ENCODE measurements at regions not wholly inside any gene's neighbourhood (a gene's known extent, or its start where the extent isn't known, plus 50 kb on each side); places are given as distances from the start of the nearest gene placed in this dataset.

GRCh38 chr9:120158221-120158620 lies 421.7 kb downstream of the CDK5RAP2 start:
- no peak for TF ChIP-seq CTCF (IDR thresholded peaks at IDR 0.05; ENCODE audit: unreplicated experiment)
- intact Hi-C loops (cut with micrococcal nuclease): no loop called here
- DNase-seq (ENCODE audit: unreplicated experiment): no peak
- Mint-ChIP-seq H3K9me3 (ENCODE audit: unreplicated experiment) (no peaks in the 10 kb centered on the region), H3K27me3 (ENCODE audit: insufficient read depth, unreplicated experiment) (no peaks in the 10 kb centered on the region), H3K27ac (ENCODE audit: low read depth, unreplicated experiment) (no peak overlapping the region), H3K36me3 (ENCODE audit: insufficient read depth, unreplicated experiment) (no peaks in the 10 kb centered on the region), H3K4me1 (ENCODE audit: insufficient read depth, unreplicated experiment) (no peaks in the 10 kb centered on the region), H3K4me3 (ENCODE audit: unreplicated experiment) (no peak overlapping the region)
- ChIA-PET CTCF (interaction anchor here (0.6 to 0.8 kb wide), 2 partner anchors 45 to 179 kb away, joined by 3 read pairs; no protein-coding TSS in a partner anchor), POLR2A (no interaction called here)
- no TSS peak for BruUV-seq (replicated peaks)

GRCh38 chr9:120156376-120156775 lies 423.6 kb downstream of the CDK5RAP2 start:
- Mint-ChIP-seq H3K36me3 (ENCODE audit: insufficient read depth, unreplicated experiment) (no peaks in the 10 kb centered on the region), H3K9me3 (ENCODE audit: unreplicated experiment) (no peaks in the 10 kb centered on the region), H3K27ac (ENCODE audit: low read depth, unreplicated experiment) (no peak overlapping the region), H3K4me3 (ENCODE audit: unreplicated experiment) (no peak overlapping the region), H3K4me1 (ENCODE audit: insufficient read depth, unreplicated experiment) (no peaks in the 10 kb centered on the region), H3K27me3 (ENCODE audit: insufficient read depth, unreplicated experiment) (no peaks in the 10 kb centered on the region)
- no TSS peak for BruUV-seq (replicated peaks)
- TF ChIP-seq CTCF (IDR thresholded peaks at IDR 0.05; ENCODE audit: unreplicated experiment): no peak
- intact Hi-C loops (cut with micrococcal nuclease): no loop called here
- POLR2A ChIA-PET: no interaction called here
- CTCF ChIA-PET: no interaction called here
- DNase-seq (ENCODE audit: unreplicated experiment): no peak

GRCh38 chr9:120153258-120153657 lies 426.7 kb downstream of the CDK5RAP2 start:
- H3K4me1 Mint-ChIP-seq (ENCODE audit: insufficient read depth, unreplicated experiment): no peaks in the 10 kb centered on the region

GRCh38 chr9:120152295-120152694 lies 427.7 kb downstream of the CDK5RAP2 start:
- no peak for TF ChIP-seq CTCF (IDR thresholded peaks at IDR 0.05; ENCODE audit: unreplicated experiment)
- ChIA-PET CTCF (interaction anchor here (0.6 kb wide), 1 partner anchor 36 kb away, joined by 4 read pairs; no protein-coding TSS in a partner anchor), POLR2A (no interaction called here)
- no peaks in the 10 kb centered on the region for H3K36me3 Mint-ChIP-seq (ENCODE audit: insufficient read depth, unreplicated experiment)
- no peaks in the 10 kb centered on the region for H3K27me3 Mint-ChIP-seq (ENCODE audit: insufficient read depth, unreplicated experiment)
- no peaks in the 10 kb centered on the region for H3K4me1 Mint-ChIP-seq (ENCODE audit: insufficient read depth, unreplicated experiment)
- H3K27ac Mint-ChIP-seq (ENCODE audit: low read depth, unreplicated experiment): no peak overlapping the region
- BruUV-seq (replicated peaks): no TSS peak
- intact Hi-C loops (cut with micrococcal nuclease): no loop called here
- no peak overlapping the region for H3K4me3 Mint-ChIP-seq (ENCODE audit: unreplicated experiment)
- H3K9me3 Mint-ChIP-seq (ENCODE audit: unreplicated experiment): no peaks in the 10 kb centered on the region
- no peak for DNase-seq (ENCODE audit: unreplicated experiment)

More at GRCh38 chr9:120153258-120153657, 426.7 kb downstream of the CDK5RAP2 start:
- no peaks in the 10 kb centered on the region for H3K36me3 Mint-ChIP-seq (ENCODE audit: insufficient read depth, unreplicated experiment)
- ChIA-PET CTCF (interaction anchor here (0.7 kb wide), 1 partner anchor 1983 kb away, joined by 3 read pairs; no protein-coding TSS in a partner anchor), POLR2A (no interaction called here)
- DNase-seq (ENCODE audit: unreplicated experiment): no peak
- H3K27me3 Mint-ChIP-seq (ENCODE audit: insufficient read depth, unreplicated experiment): no peaks in the 10 kb centered on the region
- TF ChIP-seq CTCF (IDR thresholded peaks at IDR 0.05; ENCODE audit: unreplicated experiment): no peak
- no TSS peak for BruUV-seq (replicated peaks)
- H3K9me3 Mint-ChIP-seq (ENCODE audit: unreplicated experiment): no peaks in the 10 kb centered on the region
- intact Hi-C loops (cut with micrococcal nuclease): no loop called here
- H3K27ac Mint-ChIP-seq (ENCODE audit: low read depth, unreplicated experiment): no peak overlapping the region
- H3K4me3 Mint-ChIP-seq (ENCODE audit: unreplicated experiment): no peak overlapping the region

Measured in MCF 10A (cell line).